Mammary epithelial cell (primary cell): ENCODE measurements at regions not wholly inside any gene's neighbourhood (a gene's known extent, or its start where the extent isn't known, plus 50 kb on each side); places are given as distances from the start of the nearest gene placed in this dataset.

Source experiments
- EZH2 ChIP-seq: IDR thresholded peaks from 2 replicates; pipeline ENCODE4 v1.6.1; 2012; ENCODE audit warnings: low read length, inconsistent platforms, borderline replicate concordance
- TF ChIP-seq, protein P1 (sequence below), 2 donors: IDR thresholded peaks in 1 of 2; conservative IDR thresholded peaks in 1 of 2; 2 replicates each; pipeline ENCODE4 v1.5.1; 2011 to 2012; ENCODE audit warnings: inconsistent platforms in 2 of 2, low read length in 2 of 2, mild to moderate bottlenecking in 2 of 2, control low read depth in 1 of 2, low read depth in 1 of 2; ENCODE audit not compliant: insufficient read depth in 1 of 2; ENCODE audit errors: extremely low read depth in 1 of 2

DNA sequence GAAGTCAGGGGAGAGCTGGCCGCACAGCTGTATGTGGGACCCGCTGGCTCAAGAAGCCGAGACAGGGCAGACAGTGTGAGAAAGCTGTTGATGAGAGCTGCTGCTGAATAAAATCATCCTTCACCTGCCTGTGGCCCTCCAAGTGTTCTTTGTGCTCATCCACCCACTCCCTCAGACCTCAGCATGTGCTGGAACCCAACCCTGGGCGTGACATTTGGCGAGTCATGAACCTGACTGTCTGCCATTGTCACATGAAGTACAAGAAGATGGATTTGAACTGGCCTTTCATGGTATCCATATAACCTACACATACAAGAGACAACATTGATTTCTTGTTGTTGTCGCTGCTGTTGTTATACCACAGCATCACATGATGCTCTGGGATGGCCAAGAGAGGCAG is 139.7 kb upstream of the PLCXD3 start:
- TF ChIP-seq, protein P1, sequence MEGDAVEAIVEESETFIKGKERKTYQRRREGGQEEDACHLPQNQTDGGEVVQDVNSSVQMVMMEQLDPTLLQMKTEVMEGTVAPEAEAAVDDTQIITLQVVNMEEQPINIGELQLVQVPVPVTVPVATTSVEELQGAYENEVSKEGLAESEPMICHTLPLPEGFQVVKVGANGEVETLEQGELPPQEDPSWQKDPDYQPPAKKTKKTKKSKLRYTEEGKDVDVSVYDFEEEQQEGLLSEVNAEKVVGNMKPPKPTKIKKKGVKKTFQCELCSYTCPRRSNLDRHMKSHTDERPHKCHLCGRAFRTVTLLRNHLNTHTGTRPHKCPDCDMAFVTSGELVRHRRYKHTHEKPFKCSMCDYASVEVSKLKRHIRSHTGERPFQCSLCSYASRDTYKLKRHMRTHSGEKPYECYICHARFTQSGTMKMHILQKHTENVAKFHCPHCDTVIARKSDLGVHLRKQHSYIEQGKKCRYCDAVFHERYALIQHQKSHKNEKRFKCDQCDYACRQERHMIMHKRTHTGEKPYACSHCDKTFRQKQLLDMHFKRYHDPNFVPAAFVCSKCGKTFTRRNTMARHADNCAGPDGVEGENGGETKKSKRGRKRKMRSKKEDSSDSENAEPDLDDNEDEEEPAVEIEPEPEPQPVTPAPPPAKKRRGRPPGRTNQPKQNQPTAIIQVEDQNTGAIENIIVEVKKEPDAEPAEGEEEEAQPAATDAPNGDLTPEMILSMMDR (conservative IDR thresholded peaks at IDR 0.05 in 1 of 2, IDR thresholded peaks at IDR 0.05 in 1 of 2; ENCODE audit: extremely low read depth in 1 of 2, insufficient read depth in 1 of 2, low read depth in 1 of 2, low read length in 2 of 2): no peak
- TF ChIP-seq EZH2: no peak
